Epidermal melanocyte (primary cell): ENCODE measurements at regions not wholly inside any gene's neighbourhood (a gene's known extent, or its start where the extent isn't known, plus 50 kb on each side); places are given as distances from the start of the nearest gene placed in this dataset.
"Not testable (repeated sequence)": the region's sequence is repeated elsewhere in the genome, so short reads cannot be mapped to it uniquely, and the experiment has no call there.

Experiments
- DNase-seq: peaks from one replicate; pipeline ENCODE4 v3.0.0; 2011; ENCODE audit warnings: low spot score; ENCODE audit not compliant: insufficient read length

- DNase-seq, result no peak
Measured at GRCh38 chr20:48026981-48027592, 241.8 kb upstream of the SULF2 start.

- DNase-seq, result no peak
Measured at GRCh38 chr20:48025661-48026060, 240.4 kb upstream of the SULF2 start.

GRCh38 chr20:48025051-48025515 is 239.8 kb upstream of the SULF2 start:
- DNase-seq, result no peak

GRCh38 chr20:48024539-48024938 is 239.3 kb upstream of the SULF2 start:
- no peak for DNase-seq

- DNase-seq, result not testable (repeated sequence)
Measured at GRCh38 chr20:48020696-48021095, 235.4 kb upstream of the SULF2 start.

- DNase-seq, result no peak
Measured at GRCh38 chr20:48019940-48020339, 234.7 kb upstream of the SULF2 start.

- DNase-seq, result no peak
Measured at GRCh38 chr20:48019496-48019895, 234.2 kb upstream of the SULF2 start.

- not testable (repeated sequence) for DNase-seq
Measured at GRCh38 chr20:48018851-48019250, 233.6 kb upstream of the SULF2 start.

GRCh38 chr20:48017992-48018391 is 232.7 kb upstream of the SULF2 start:
- no peak for DNase-seq

- no peak for DNase-seq
Measured at GRCh38 chr20:48017509-48017908, 232.2 kb upstream of the SULF2 start.

GRCh38 chr20:48015943-48016723 is 230.9 kb upstream of the SULF2 start:
- no peak for DNase-seq

- no peak for DNase-seq
Measured at GRCh38 chr20:48015141-48015910, 230.0 kb upstream of the SULF2 start.

- DNase-seq, result no peak
Measured at GRCh38 chr20:48012401-48012974, 227.2 kb upstream of the SULF2 start.

GRCh38 chr20:48011025-48011424 is 225.7 kb upstream of the SULF2 start:
- DNase-seq, result no peak

GRCh38 chr20:48010623-48011022 is 225.3 kb upstream of the SULF2 start:
- no peak for DNase-seq

- peak; percentile 33 for DNase-seq
Measured at GRCh38 chr20:48008850-48009515, 223.7 kb upstream of the SULF2 start.

- DNase-seq, result no peak
Measured at GRCh38 chr20:48007351-48007750, 222.1 kb upstream of the SULF2 start.

GRCh38 chr20:48006036-48006833 is 221.0 kb upstream of the SULF2 start:
- no peak for DNase-seq

GRCh38 chr20:48003021-48003420 is 217.7 kb upstream of the SULF2 start:
- no peak for DNase-seq

GRCh38 chr20:48002517-48002970 is 217.3 kb upstream of the SULF2 start:
- no peak for DNase-seq
